Suppressor macrophage treated with lipopolysaccharide for 4 hours (primary cell): ENCODE measurements at regions not wholly inside any gene's neighbourhood (a gene's known extent, or its start where the extent isn't known, plus 50 kb on each side); places are given as distances from the start of the nearest gene placed in this dataset.

Experiments
- DNase-seq: peaks from one replicate; pipeline ENCODE4 v3.0.0-alpha.2; 2020

DNA sequence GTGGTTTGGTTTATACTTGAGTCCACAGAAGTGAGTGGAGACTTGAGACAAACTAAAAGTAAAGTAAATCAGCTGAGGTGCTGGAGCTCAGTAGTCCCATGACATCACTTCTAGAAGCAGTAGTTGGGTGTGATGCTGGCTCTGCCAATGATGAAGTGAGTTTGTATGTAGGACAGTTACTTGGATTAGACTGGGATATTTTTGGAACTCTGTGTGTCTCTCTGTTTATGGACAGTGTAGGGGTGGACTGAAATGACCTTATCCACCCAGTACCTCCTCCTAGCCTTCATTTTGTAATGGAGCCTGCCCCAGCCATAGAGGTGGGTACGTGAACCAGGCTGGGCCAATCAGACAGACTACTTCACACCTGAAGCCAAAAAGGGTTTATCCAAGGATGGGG lies 52.2 kb downstream of the POLR1D start:
- no peak for DNase-seq

- DNase-seq, result no peak
Observed at GRCh38 chr13:27678306-27679040, 56.8 kb downstream of the POLR1D start.

- DNase-seq, result no peak
Observed at GRCh38 chr13:27679396-27679795, 57.7 kb downstream of the POLR1D start.

DNA sequence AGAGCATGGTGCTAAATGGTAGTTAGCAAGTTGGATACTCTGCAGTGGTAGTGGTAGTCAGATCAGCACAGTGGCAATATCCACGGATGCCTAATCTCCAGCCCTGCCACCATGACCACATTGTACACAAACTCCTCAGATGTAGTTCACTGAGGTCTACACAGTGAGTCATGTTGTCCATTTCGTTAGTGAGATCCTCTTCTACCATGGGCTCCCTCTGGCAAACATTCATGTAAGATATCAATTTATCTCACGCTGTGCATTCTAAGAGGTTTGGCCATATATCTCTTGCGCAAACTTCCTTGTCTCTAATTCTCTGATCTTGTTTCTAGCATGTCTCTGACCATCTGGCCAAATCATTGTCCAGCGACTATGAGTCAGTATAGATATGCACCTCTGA lies 58.2 kb downstream of the POLR1D start:
- DNase-seq, result peak; percentile 9

GRCh38 chr13:27680465-27680864 lies 58.8 kb downstream of the POLR1D start:
- no peak for DNase-seq

DNA sequence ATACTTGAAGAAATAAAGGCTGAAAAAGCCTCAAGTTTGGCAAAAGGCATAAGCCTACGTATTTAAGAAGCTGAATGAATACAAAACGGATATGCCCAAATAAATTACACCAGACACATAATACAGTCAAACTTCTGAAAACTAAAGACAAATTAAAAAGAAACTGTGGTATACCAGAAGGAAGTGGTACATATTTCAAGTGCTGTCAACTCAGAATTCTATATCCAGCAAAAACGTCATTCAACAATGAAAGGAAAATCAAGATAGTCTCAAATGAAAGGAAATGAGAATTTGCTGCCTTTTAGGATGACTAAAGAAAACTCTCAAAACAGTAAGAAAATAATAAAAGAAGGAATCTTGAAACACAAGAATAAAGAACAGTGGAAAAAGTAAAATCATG lies 69.5 kb downstream of the POLR1D start:
- DNase-seq, result no peak

- DNase-seq, result no peak
Observed at GRCh38 chr13:27696731-27697130, 75.0 kb downstream of the POLR1D start.

GRCh38 chr13:27699952-27700351 lies 78.3 kb downstream of the POLR1D start:
- no peak for DNase-seq

DNA sequence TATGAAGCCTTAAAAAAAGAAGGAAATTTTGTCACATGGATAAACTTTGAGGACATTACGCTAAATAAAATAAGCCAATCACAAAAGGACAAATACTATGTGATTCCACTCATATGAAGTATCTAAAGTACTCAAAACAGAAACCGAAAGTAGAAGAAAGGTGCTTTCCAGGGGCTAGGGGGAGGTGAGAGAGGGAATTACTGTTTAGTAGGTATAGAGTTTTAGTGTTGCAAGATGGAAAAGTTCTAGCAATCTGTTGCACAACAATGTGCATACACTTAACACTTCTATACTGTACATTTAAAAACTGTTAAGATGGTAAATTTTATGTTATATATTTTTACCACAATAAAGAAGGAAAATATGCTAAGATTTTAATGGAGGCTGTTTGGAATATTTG lies 83.0 kb downstream of the POLR1D start:
- DNase-seq, result peak; percentile 16

DNA sequence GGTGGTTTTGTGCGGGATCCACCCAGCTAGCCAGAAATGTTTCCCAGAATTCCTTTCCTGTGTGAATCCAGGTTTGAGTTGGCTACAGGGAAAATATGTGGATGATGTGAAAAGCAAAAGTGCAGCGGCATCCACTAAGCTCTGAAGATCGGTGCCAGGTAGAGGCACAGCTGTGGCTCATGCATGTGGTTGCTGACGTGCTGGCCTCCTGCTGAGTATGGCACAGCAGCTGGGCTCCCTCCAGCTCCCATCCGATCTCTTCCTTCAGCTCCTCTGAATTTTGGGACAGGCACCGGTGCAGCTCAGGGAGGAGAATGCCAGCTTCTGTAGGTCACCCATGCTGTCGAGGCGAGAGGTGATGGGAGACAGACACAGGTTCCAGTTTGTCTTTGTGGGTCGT lies 84.0 kb upstream of the GSX1 start:
- DNase-seq, result no peak

- no peak for DNase-seq
Observed at GRCh38 chr13:27709779-27710178, 82.5 kb upstream of the GSX1 start.

DNA sequence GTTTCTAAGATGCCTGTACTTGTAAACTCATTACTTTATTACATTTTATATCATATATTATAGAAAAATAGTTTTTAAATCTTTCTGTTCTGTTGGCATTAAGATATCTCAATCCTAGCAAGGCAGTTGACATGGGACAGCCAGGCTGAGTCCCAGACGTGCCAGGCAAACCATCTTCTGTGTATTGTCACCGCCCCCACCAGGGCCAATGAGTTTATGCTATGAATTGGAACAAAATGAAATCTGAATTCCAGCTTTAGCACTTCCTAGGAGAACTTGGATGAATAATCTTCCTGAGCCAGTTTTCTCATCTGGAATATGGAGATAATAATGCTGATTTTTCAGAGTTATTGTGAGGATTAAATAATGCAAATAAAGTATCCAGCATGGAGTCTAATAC lies 79.9 kb upstream of the GSX1 start:
- peak; percentile 11 for DNase-seq

- no peak for DNase-seq
Observed at GRCh38 chr13:27713767-27714166, 78.5 kb upstream of the GSX1 start.

- no peak for DNase-seq
Observed at GRCh38 chr13:27721681-27722080, 70.6 kb upstream of the GSX1 start.

- DNase-seq, result no peak
Observed at GRCh38 chr13:27728271-27728670, 64.0 kb upstream of the GSX1 start.

GRCh38 chr13:27730191-27730590 lies 62.1 kb upstream of the GSX1 start:
- no peak for DNase-seq
